HG02970 (cell line): ENCODE measurements at regions not wholly inside any gene's neighbourhood (a gene's known extent, or its start where the extent isn't known, plus 50 kb on each side); places are given as distances from the start of the nearest gene placed in this dataset.
A peak's percentile ranks its signal among the peaks of the same experiment; 100 is the strongest.
"Not testable (repeated sequence)": the region's sequence is repeated elsewhere in the genome, so short reads cannot be mapped to it uniquely, and the experiment has no call there.

ENCODE experiments used
- ATAC-seq: cut with Tn5 transposase; IDR thresholded peaks from one replicate; pipeline ENCODE4 v1.9.1; 2021; ENCODE audit warnings: mild to moderate bottlenecking, moderate library complexity, moderate number of reproducible peaks; ENCODE audit not compliant: unreplicated experiment, low FRiP score

- no peak for ATAC-seq
These were observed 173.1 kb upstream of the FERD3L start for GRCh38 chr7:19318287-19318686.

- no peak for ATAC-seq
These were observed 172.2 kb upstream of the FERD3L start for GRCh38 chr7:19317461-19317860.

- ATAC-seq: no peak
These were observed 167.2 kb upstream of the FERD3L start for GRCh38 chr7:19312416-19312815.

- no peak for ATAC-seq
These were observed 162.3 kb upstream of the FERD3L start for GRCh38 chr7:19307554-19307953.

GRCh38 chr7:19305698-19306097, 160.5 kb upstream of the FERD3L start:
- peak; percentile 64 for ATAC-seq

- no peak for ATAC-seq
These were observed 158.9 kb upstream of the FERD3L start for GRCh38 chr7:19304086-19304485.

GRCh38 chr7:19302731-19303130, 157.5 kb upstream of the FERD3L start:
- no peak for ATAC-seq

GRCh38 chr7:19296617-19297016, 151.4 kb upstream of the FERD3L start:
- no peak for ATAC-seq

- no peak for ATAC-seq
These were observed 150.2 kb upstream of the FERD3L start for GRCh38 chr7:19295376-19295775.

GRCh38 chr7:19294619-19295018, 149.4 kb upstream of the FERD3L start:
- ATAC-seq: no peak

- no peak for ATAC-seq
These were observed 148.2 kb upstream of the FERD3L start for GRCh38 chr7:19293431-19293830.

- ATAC-seq: no peak
These were observed 145.7 kb upstream of the FERD3L start for GRCh38 chr7:19290968-19291367.

- ATAC-seq: no peak
These were observed 144.8 kb upstream of the FERD3L start for GRCh38 chr7:19290066-19290465.

- no peak for ATAC-seq
These were observed 139.5 kb upstream of the FERD3L start for GRCh38 chr7:19284596-19285300.

- no peak for ATAC-seq
These were observed 138.9 kb upstream of the FERD3L start for GRCh38 chr7:19284136-19284535.

- no peak for ATAC-seq
These were observed 129.8 kb upstream of the FERD3L start for GRCh38 chr7:19275000-19275399.

- not testable (repeated sequence) for ATAC-seq
These were observed 127.1 kb upstream of the FERD3L start for GRCh38 chr7:19272329-19272728.

GRCh38 chr7:19269301-19269700, 124.1 kb upstream of the FERD3L start:
- no peak for ATAC-seq

- ATAC-seq: no peak
These were observed 123.5 kb upstream of the FERD3L start for GRCh38 chr7:19268737-19269136.

GRCh38 chr7:19262826-19263225, 117.6 kb upstream of the FERD3L start:
- ATAC-seq: no peak

GRCh38 chr7:19249281-19249680, 104.1 kb upstream of the FERD3L start:
- ATAC-seq: no peak

GRCh38 chr7:19248681-19249080, 103.5 kb upstream of the FERD3L start:
- no peak for ATAC-seq

- ATAC-seq: no peak
These were observed 102.9 kb upstream of the FERD3L start for GRCh38 chr7:19248115-19248514.
